Breast epithelium (tissue), 4 donors: ENCODE measurements at regions not wholly inside any gene's neighbourhood (a gene's known extent, or its start where the extent isn't known, plus 50 kb on each side); places are given as distances from the start of the nearest gene placed in this dataset.
"Not testable (repeated sequence)": the region's sequence is repeated elsewhere in the genome, so short reads cannot be mapped to it uniquely, and the experiment has no call there.

Experiments
- DNase-seq, 2 donors: peaks; one replicate each; pipeline ENCODE4 v3.0.0-alpha.2; 2019; ENCODE audit warnings: low spot score in 2 of 2
- H3K27ac ChIP-seq, 2 donors: fragments of 200-600 bp; sonication (generic) in 1 of 2; one replicate each; pipeline ENCODE4 v1.5.1; 2016 to 2019; ENCODE audit warnings: mild to moderate bottlenecking in 1 of 2
- H3K27me3 ChIP-seq, 2 donors: fragments of 200-600 bp; sonication (generic) in 1 of 2; one replicate each; pipeline versions ENCODE4 v1.5.1 to v1.6.0; 2017 to 2019; ENCODE audit warnings: control low read depth in 1 of 2, mild to moderate bottlenecking in 1 of 2
- H3K36me3 ChIP-seq: fragments of 200-600 bp; one replicate; pipeline ENCODE4 v1.5.1; 2019
- H3K4me1 ChIP-seq, 2 donors: fragments of 200-600 bp; sonication (generic); one replicate each; pipeline ENCODE4 v1.5.1; 2016 to 2019; ENCODE audit warnings: control low read depth in 1 of 2
- H3K4me3 ChIP-seq, 3 donors: fragments of 200-600 bp; sonication (generic); 1 replicate in 2 of 3; 2 replicates in 1 of 3; pipeline ENCODE4 v1.5.1; 2016 to 2019; ENCODE audit warnings: mild to moderate bottlenecking in 3 of 3, moderate library complexity in 2 of 3
- H3K9me3 ChIP-seq, 2 donors: fragments of 200-600 bp; sonication (generic) in 1 of 2; one replicate each; pipeline ENCODE4 v1.5.1; 2016 to 2019; ENCODE audit warnings: control low read depth in 1 of 2
- POLR2A ChIP-seq: fragments of 450-650 bp; IDR thresholded peaks from one replicate; pipeline ENCODE4 v1.6.1; 2016; ENCODE audit warnings: antibody characterized with exemption, mild to moderate bottlenecking, moderate library complexity
- POLR2AphosphoS5 ChIP-seq, 3 donors: sonication (generic); formaldehyde crosslinking; IDR thresholded peaks; one replicate each; pipeline ENCODE4 v1.6.1; 2017; ENCODE audit warnings: antibody characterized with exemption in 3 of 3
- intact Hi-C: fragments of 100-400 bp; cut with DNase I; formaldehyde crosslinking; loops from one replicate; pipeline ENCODE4 v1.15.1; 2023; ENCODE audit warnings: low total_unique reads
- TF ChIP-seq, protein P1 (sequence below), 3 donors: fragments of 450-650 bp; IDR thresholded peaks; one replicate each; pipeline ENCODE4 v1.5.1; 2016 to 2017; ENCODE audit warnings: antibody characterized with exemption in 3 of 3, mild to moderate bottlenecking in 3 of 3, moderate library complexity in 3 of 3

DNA sequence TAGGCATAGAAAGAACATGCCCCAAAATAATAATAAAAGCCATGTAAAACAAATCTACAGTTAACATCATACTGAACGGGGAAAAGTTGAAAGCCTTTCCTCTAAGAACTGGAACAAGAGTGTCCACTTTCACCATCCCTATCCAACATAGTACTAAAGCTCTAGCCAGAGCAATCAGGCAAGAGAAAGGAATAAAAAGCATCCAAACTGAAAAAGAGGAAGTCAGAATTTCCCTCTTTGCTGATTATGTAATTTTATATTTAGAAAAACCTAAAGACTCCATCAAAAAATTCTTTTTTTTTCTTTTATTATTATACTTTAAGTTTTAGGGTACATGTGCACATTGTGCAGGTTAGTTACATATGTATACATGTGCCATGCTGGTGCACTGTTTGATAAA, 661.6 kb upstream of the CBLB start:
- Histone ChIP-seq H3K4me3 (no peak overlapping the region), H3K9me3 (peaks cover 5 to 8% of the 10 kb centered on the region in 2 donors), H3K36me3 (no peaks in the 10 kb centered on the region), H3K27me3 (no peaks in the 10 kb centered on the region), H3K27ac (no peak overlapping the region), H3K4me1 (no peaks in the 10 kb centered on the region)
- TF ChIP-seq, protein P1, sequence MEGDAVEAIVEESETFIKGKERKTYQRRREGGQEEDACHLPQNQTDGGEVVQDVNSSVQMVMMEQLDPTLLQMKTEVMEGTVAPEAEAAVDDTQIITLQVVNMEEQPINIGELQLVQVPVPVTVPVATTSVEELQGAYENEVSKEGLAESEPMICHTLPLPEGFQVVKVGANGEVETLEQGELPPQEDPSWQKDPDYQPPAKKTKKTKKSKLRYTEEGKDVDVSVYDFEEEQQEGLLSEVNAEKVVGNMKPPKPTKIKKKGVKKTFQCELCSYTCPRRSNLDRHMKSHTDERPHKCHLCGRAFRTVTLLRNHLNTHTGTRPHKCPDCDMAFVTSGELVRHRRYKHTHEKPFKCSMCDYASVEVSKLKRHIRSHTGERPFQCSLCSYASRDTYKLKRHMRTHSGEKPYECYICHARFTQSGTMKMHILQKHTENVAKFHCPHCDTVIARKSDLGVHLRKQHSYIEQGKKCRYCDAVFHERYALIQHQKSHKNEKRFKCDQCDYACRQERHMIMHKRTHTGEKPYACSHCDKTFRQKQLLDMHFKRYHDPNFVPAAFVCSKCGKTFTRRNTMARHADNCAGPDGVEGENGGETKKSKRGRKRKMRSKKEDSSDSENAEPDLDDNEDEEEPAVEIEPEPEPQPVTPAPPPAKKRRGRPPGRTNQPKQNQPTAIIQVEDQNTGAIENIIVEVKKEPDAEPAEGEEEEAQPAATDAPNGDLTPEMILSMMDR (IDR thresholded peaks at IDR 0.05), result no peak
- TF ChIP-seq POLR2A, result no peak
- TF ChIP-seq POLR2AphosphoS5 (IDR thresholded peaks at IDR 0.05), result no peak
- intact Hi-C loops, result no loop called here
- no peak for DNase-seq

DNA sequence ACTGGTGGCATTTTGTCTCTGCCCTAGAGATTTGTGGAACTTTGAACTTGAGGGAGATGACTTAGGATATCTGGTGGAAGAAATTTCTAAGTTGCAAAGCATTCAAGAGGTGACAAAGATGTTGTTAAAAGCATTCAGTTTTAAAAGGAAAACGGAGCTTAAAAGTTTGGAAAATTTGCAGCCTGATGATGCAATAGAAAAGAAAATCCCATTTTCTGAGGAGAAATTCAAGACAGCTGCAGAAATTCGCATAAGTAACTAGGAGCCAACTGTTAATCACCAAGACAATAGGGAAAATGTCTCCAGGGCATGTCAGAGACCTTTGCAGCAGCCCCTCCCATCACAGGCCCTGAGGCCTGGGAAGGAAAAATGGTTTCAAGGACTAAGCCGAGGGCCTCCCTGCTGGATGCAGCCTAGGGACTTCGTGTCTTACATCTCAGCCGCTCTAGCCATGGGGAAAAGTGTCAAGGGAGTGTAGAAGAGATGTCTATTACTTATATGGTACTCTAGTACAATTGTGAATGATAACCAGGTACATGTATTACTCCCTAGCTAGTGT, 663.0 kb upstream of the CBLB start:
- DNase-seq, H3K9me3 ChIP-seq, intact Hi-C loops, H3K27ac ChIP-seq, H3K36me3 ChIP-seq, H3K4me3 ChIP-seq, H3K4me1 ChIP-seq, H3K27me3 ChIP-seq: not testable (repeated sequence)

DNA sequence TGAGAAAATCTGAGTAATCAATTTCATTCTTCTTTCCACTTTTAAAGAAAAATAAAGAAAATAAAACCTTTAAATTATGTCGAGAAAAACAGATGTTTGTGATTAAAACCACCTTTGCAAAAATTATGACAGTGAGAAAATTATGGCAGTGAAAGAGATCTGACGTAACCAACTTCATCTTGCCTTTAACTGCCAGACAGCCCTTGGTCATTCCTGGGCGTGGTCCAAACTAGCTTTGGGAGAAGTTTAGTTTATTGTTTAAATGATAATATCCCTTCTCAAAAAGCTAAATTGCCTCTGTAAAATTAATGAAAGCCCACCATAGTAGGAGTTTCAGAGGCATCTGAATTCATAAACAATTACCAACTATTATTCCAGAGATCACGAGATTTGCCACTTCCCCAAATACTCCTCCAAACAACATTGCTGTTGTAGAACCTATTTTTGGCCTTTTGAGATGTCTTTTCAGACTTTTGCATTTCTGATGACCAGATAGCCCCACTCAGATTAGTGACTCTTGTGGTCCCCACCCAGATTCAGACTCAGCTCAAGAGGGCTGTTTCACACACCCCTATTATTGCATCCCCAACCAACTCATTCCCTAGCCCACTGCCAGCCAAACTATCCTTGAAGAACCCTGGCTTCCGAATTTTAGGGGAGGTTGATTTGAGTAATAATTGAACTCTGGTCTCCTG, 664.4 kb upstream of the CBLB start:
- H3K36me3 ChIP-seq, result no peaks in the 10 kb centered on the region
- H3K27me3 ChIP-seq, result no peaks in the 10 kb centered on the region
- no peak overlapping the region for H3K27ac ChIP-seq
- intact Hi-C loops, result no loop called here
- peaks cover 5 to 12% of the 10 kb centered on the region in 2 donors for H3K9me3 ChIP-seq
- no peak for DNase-seq
- H3K4me3 ChIP-seq, result no peak overlapping the region
- H3K4me1 ChIP-seq, result no peaks in the 10 kb centered on the region
- TF ChIP-seq, protein P1 (IDR thresholded peaks at IDR 0.05), result no peak
- no peak for TF ChIP-seq POLR2A
- no peak for TF ChIP-seq POLR2AphosphoS5 (IDR thresholded peaks at IDR 0.05)

DNA sequence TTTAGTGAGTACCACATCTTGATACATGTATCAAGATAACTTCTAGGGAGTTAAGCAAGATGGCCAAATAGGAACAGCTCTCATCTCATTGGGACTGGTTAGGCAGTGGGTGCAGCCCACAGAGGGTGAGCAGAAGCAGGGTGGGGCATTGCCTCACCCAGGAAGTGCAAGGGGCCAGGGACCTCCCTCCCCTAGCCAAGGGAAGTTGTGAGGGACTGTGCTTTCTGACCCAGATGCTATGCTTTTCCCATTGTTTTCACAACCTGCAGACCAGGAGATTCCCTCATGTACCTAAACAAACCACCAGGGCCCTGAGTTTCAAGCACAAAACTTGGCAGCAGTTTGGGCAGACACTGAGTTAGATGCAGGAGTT, 665.0 kb upstream of the CBLB start:
- TF ChIP-seq POLR2AphosphoS5 (IDR thresholded peaks at IDR 0.05) (no peak), POLR2A (no peak)
- TF ChIP-seq, protein P1 (IDR thresholded peaks at IDR 0.05), result no peak
- Histone ChIP-seq H3K4me3 (no peak overlapping the region), H3K9me3 (peaks cover 5 to 12% of the 10 kb centered on the region in 2 donors), H3K27me3 (no peaks in the 10 kb centered on the region), H3K27ac (no peak overlapping the region), H3K4me1 (no peaks in the 10 kb centered on the region), H3K36me3 (no peaks in the 10 kb centered on the region)
- no peak for DNase-seq
- intact Hi-C loops, result no loop called here

DNA sequence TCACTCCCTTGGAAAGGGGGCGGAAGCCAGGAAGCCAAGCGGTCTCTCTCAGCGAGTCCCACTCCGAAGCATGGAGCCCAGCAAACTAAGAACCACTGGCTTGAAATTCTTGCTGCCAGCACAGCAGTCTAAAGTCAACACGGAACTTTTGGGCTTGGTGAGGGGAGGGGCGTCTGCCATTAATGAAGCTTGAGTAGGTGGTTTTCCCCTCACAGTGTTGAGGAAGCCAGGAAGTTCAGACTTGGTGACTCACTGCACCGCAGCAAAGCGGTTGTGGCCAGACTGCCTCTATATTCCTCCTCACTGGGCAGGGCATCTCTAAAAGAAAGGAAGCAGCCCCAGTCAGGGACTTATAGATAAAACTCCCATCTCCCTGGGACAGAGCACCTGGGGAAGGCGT, 665.4 kb upstream of the CBLB start:
- Histone ChIP-seq H3K4me3 (no peak overlapping the region), H3K9me3 (peaks cover 5 to 12% of the 10 kb centered on the region in 2 donors), H3K27me3 (no peaks in the 10 kb centered on the region), H3K36me3 (no peaks in the 10 kb centered on the region), H3K4me1 (no peaks in the 10 kb centered on the region), H3K27ac (no peak overlapping the region)
- intact Hi-C loops, result no loop called here
- no peak for DNase-seq
- TF ChIP-seq POLR2AphosphoS5 (IDR thresholded peaks at IDR 0.05) (no peak), POLR2A (no peak)
- TF ChIP-seq, protein P1 (IDR thresholded peaks at IDR 0.05), result no peak
